A549 (cell line): ENCODE measurements at regions not wholly inside any gene's neighbourhood (a gene's known extent, or its start where the extent isn't known, plus 50 kb on each side); places are given as distances from the start of the nearest gene placed in this dataset.
"Not testable (repeated sequence)": the region's sequence is repeated elsewhere in the genome, so short reads cannot be mapped to it uniquely, and the experiment has no call there.

Source experiments
- ATAC-seq, 2 experiments: fragments of 200-7000 bp in 1 of 2; fragments of >200 bp in 1 of 2; cut with Nextera tagmentation in 1 of 2; cut with Tn5 transposase in 1 of 2; 3 replicates each; pipeline versions ENCODE4 v1.8.0 to v1.9.1; 2018 to 2020; ENCODE audit warnings: mild to moderate bottlenecking in 1 of 2, moderate library complexity in 1 of 2
- CTCF ChIA-PET: fragments of 300-600 bp; sonication (Branson Sonifier 250); formaldehyde crosslinking; extraction: SDS; loops from one replicate; lab custom pipeline; 2021; ENCODE audit warnings: antibody characterized with exemption, inconsistent platforms; lab: Yijun Ruan, JAX
- POLR2A ChIA-PET: fragments of 350-600 bp; formaldehyde crosslinking; extraction: SDS; loops from one replicate; lab custom pipeline; 2021; ENCODE audit warnings: antibody characterized with exemption, inconsistent platforms; lab: Yijun Ruan, JAX
- DNase-seq, 2 experiments: peaks; one replicate each; pipeline versions ENCODE4 v3.0.0 to v3.0.0-alpha.2; 2011 to 2016; ENCODE audit warnings: low read depth in 1 of 2, low spot score in 1 of 2
- FAIRE-seq: peaks from 2 replicates; lab custom pipeline; 2011; peaks lifted over from hg19 to GRCh38; lab: Jason Lieb, UNC
- H3K27ac ChIP-seq, 2 experiments: fragments of >200 bp; sonication (Bioruptor Twin); formaldehyde crosslinking; 3 replicates each; pipeline ENCODE4 v1.5.1; 2016 to 2017
- H3K4me1 ChIP-seq: fragments of >200 bp; sonication (Bioruptor Twin); formaldehyde crosslinking; 3 replicates; pipeline ENCODE4 v1.6.1; 2016
- H3K4me2 ChIP-seq: fragments of >200 bp; sonication (Bioruptor Twin); formaldehyde crosslinking; 3 replicates; pipeline ENCODE4 v1.6.1; 2016
- H3K4me3 ChIP-seq: fragments of >200 bp; sonication (Bioruptor Twin); formaldehyde crosslinking; 3 replicates; pipeline ENCODE4 v1.5.1; 2016
- H3K9me3 ChIP-seq: fragments of >200 bp; sonication (Bioruptor Twin); formaldehyde crosslinking; 3 replicates; pipeline ENCODE4 v1.6.1; 2016
- BHLHE40 ChIP-seq: IDR thresholded peaks from 2 replicates; pipeline ENCODE4 v1.6.1; 2012; ENCODE audit warnings: low read depth, low read length, inconsistent platforms
- CBX2 ChIP-seq: fragments of 200-600 bp; sonication (generic); IDR thresholded peaks from 2 replicates; pipeline ENCODE4 v1.6.1; 2016; ENCODE audit warnings: low read depth, mild to moderate bottlenecking, borderline replicate concordance
- CBX8 ChIP-seq: fragments of 200-600 bp; sonication (generic); IDR thresholded peaks from 2 replicates; pipeline ENCODE4 v1.6.1; 2016
- EP300 ChIP-seq, 2 experiments: fragments of >200 bp; sonication (Bioruptor Twin); formaldehyde crosslinking; IDR thresholded peaks; 2 replicates in 1 of 2; 3 replicates in 1 of 2; pipeline ENCODE4 v1.6.1; 2016 to 2017
- ESRRA ChIP-seq: fragments of 150-350 bp; IDR thresholded peaks from 2 replicates; pipeline ENCODE4 v1.6.1; 2014; ENCODE audit warnings: mild to moderate bottlenecking, low read length, borderline replicate concordance
- FOSB ChIP-seq: fragments of 250-450 bp; sonication (Bioruptor Pico); IDR thresholded peaks from 2 replicates; pipeline ENCODE4 v1.5.0; 2020; ENCODE audit warnings: mild to moderate bottlenecking, moderate library complexity
- GATA3 ChIP-seq: IDR thresholded peaks from 2 replicates; pipeline ENCODE4 v1.6.1; 2012; ENCODE audit warnings: borderline replicate concordance
- JUNB ChIP-seq: fragments of >200 bp; sonication (Bioruptor Twin); formaldehyde crosslinking; IDR thresholded peaks from 2 replicates; pipeline ENCODE4 v1.6.1; 2016
- KDM1A ChIP-seq: fragments of 200-600 bp; sonication (generic); IDR thresholded peaks from 2 replicates; pipeline ENCODE4 v1.6.1; 2016; ENCODE audit warnings: low read depth, mild to moderate bottlenecking
- NFE2L2 ChIP-seq: fragments of 150-350 bp; conservative IDR thresholded peaks from 2 replicates; pipeline ENCODE4 v1.6.1; 2014; ENCODE audit warnings: low read length
- POLR2A ChIP-seq: IDR thresholded peaks from 2 replicates; pipeline ENCODE4 v1.6.1; 2012; ENCODE audit warnings: mild to moderate bottlenecking, low read length
- POLR2AphosphoS2 ChIP-seq: conservative IDR thresholded peaks from 2 replicates; pipeline ENCODE4 v1.6.1; 2012; ENCODE audit warnings: low read length, improper control_type of control experiment, inconsistent platforms
- RAD21 ChIP-seq, 2 experiments: fragments of >200 bp in 1 of 2; sonication (Bioruptor Twin) in 1 of 2; formaldehyde crosslinking in 1 of 2; IDR thresholded peaks in 1 of 2; conservative IDR thresholded peaks in 1 of 2; 2 replicates in 1 of 2; 3 replicates in 1 of 2; pipeline ENCODE4 v1.6.1; 2012 to 2018; ENCODE audit warnings: inconsistent platforms in 1 of 2
- RCOR1 ChIP-seq: fragments of 150-350 bp; IDR thresholded peaks from 2 replicates; pipeline ENCODE4 v1.6.1; 2014; ENCODE audit warnings: antibody characterized with exemption, low read length, low read depth
- RFX5 ChIP-seq: fragments of 450-650 bp; IDR thresholded peaks from 2 replicates; pipeline ENCODE4 v1.7.1; 2014; ENCODE audit warnings: antibody characterized with exemption, mild to moderate bottlenecking, moderate library complexity
- RNF2 ChIP-seq: fragments of 200-600 bp; sonication (generic); IDR thresholded peaks from 2 replicates; pipeline ENCODE4 v1.6.1; 2016; ENCODE audit warnings: low read depth, mild to moderate bottlenecking, antibody characterized with exemption, moderate library complexity, borderline replicate concordance
- ZC3H11A ChIP-seq: fragments of 450-650 bp; IDR thresholded peaks from 2 replicates; pipeline ENCODE4 v1.6.1; 2014; ENCODE audit warnings: antibody characterized with exemption, mild to moderate bottlenecking
- ZNF302 ChIP-seq: fragments of 250-450 bp; sonication (Bioruptor Pico); IDR thresholded peaks from 2 replicates; pipeline ENCODE4 v1.9.0; 2021; ENCODE audit warnings: inconsistent platforms, mild to moderate bottlenecking, moderate library complexity
- WGBS: methylation state at CpG from one replicate; pipeline ENCODE4 v1.1.6; 2017; ENCODE audit errors: missing lambda C conversion rate; 5-methylcytosine and 5-hydroxymethylcytosine counted together
- TF ChIP-seq, protein P1 (sequence below): IDR thresholded peaks from 2 replicates; pipeline ENCODE4 v1.6.1; 2012
- TF ChIP-seq, protein P2 (sequence below): IDR thresholded peaks from 2 replicates; pipeline ENCODE4 v1.6.1; 2012
- TF ChIP-seq, protein P3 (sequence below): fragments of 150-350 bp; IDR thresholded peaks from 2 replicates; pipeline ENCODE4 v1.6.1; 2014; ENCODE audit warnings: low read depth, mild to moderate bottlenecking, low read length
- TF ChIP-seq, protein P4 (sequence below): fragments of >200 bp; sonication (Bioruptor Twin); formaldehyde crosslinking; IDR thresholded peaks from 3 replicates; pipeline ENCODE4 v1.5.1; 2016

DNA sequence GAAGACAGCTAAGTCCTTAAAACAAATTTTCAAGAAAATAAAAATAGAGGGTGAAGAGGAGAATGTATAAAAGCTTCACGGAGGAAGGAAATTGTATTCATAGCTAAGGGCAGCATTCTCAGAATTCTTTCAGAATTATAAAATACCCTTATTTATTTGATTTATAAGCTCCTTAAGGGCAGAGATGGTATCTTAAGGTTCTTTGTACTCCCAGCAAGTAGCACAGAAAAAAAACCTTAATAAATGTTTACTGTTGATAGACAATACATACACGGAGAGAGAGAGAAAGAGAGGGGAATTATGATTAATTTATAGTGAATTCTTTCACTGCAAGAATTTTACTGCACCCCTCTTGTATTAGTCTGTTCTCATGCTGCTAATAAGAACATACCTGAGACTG lies 375.6 kb upstream of the CCDC54 start (continued):
- TF ChIP-seq, protein P1, sequence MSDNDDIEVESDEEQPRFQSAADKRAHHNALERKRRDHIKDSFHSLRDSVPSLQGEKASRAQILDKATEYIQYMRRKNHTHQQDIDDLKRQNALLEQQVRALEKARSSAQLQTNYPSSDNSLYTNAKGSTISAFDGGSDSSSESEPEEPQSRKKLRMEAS = no peak
- TF ChIP-seq JUNB (no peak), POLR2A (no peak), GATA3 (no peak), FOSB (CRISPR knock-in tag) (no peak)
- TF ChIP-seq, protein P2, sequence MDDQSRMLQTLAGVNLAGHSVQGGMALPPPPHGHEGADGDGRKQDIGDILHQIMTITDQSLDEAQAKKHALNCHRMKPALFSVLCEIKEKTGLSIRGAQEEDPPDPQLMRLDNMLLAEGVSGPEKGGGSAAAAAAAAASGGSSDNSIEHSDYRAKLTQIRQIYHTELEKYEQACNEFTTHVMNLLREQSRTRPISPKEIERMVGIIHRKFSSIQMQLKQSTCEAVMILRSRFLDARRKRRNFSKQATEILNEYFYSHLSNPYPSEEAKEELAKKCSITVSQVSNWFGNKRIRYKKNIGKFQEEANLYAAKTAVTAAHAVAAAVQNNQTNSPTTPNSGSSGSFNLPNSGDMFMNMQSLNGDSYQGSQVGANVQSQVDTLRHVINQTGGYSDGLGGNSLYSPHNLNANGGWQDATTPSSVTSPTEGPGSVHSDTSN = no peak

DNA sequence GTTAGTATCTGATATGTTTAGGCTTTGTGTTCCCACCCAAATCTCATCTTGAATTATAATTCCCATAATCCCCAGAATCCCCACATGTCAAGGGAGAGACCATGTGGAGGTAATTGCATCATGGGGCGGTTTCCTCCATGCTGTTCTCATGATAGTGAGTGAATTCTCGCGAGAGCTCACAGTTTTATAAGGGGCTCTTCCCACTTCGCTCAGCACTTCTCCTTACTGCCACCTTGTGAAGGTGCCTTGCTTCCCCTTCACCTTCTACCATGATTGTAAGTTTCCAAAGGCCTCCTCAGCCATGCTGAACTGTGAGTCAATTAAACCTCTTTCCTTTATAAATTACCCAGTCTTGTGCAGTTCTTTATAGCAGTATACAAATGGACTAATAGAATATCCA lies 371.9 kb upstream of the CCDC54 start:
- H3K27ac ChIP-seq, POLR2A ChIA-PET, H3K4me3 ChIP-seq, H3K4me1 ChIP-seq, ATAC-seq, H3K4me2 ChIP-seq, H3K9me3 ChIP-seq, FAIRE-seq: not testable (repeated sequence)
- 8% methylated on average over 4 of the region's 4 CpGs for WGBS
- peak in 1 of 2 experiments; percentile 28 for DNase-seq
- CTCF ChIA-PET = interaction anchor here (0.7 kb wide), 1 partner anchor 33 kb away, joined by 3 read pairs; no protein-coding TSS in a partner anchor

DNA sequence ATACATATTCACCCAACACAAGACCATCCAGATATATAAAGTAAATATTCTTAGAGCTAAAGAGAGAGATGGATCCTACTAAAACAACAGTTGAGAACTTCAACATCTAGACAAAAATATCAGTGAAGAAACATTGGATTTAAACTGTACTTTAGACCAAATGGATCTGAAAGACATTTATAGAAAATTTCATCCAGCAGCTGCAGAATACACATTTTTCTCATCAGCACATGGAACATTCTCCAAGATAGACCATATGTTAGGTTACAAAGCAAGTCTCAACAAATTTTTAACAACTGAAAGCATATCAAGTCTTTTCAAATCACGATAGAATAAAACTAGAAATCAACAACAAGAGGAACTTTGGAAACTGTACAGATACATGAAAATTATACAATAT lies 369.0 kb upstream of the CCDC54 start:
- no peak for DNase-seq
- WGBS = 3% methylated on average over 1 of the region's 1 CpG
- H3K4me3 ChIP-seq = no peak overlapping the region
- H3K4me1 ChIP-seq = no peaks in the 10 kb centered on the region
- no peak for FAIRE-seq
- no peak overlapping the region for H3K27ac ChIP-seq
- ChIA-PET CTCF (no interaction called here), POLR2A (no interaction called here)
- H3K9me3 ChIP-seq = no peaks in the 10 kb centered on the region
- no peak for TF ChIP-seq CBX2
- no peak for TF ChIP-seq KDM1A
- TF ChIP-seq ZC3H11A = no peak
- no peak for TF ChIP-seq RAD21 (conservative IDR thresholded peaks at IDR 0.05 in 1 of 2, IDR thresholded peaks at IDR 0.05 in 1 of 2)
- TF ChIP-seq, protein P3, sequence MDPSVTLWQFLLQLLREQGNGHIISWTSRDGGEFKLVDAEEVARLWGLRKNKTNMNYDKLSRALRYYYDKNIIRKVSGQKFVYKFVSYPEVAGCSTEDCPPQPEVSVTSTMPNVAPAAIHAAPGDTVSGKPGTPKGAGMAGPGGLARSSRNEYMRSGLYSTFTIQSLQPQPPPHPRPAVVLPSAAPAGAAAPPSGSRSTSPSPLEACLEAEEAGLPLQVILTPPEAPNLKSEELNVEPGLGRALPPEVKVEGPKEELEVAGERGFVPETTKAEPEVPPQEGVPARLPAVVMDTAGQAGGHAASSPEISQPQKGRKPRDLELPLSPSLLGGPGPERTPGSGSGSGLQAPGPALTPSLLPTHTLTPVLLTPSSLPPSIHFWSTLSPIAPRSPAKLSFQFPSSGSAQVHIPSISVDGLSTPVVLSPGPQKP = no peak
- TF ChIP-seq ZNF302 (CRISPR knock-in tag) = no peak
- no peak for TF ChIP-seq CBX8
- TF ChIP-seq POLR2AphosphoS2 = no peak
- TF ChIP-seq RNF2 = no peak
- TF ChIP-seq, protein P4, sequence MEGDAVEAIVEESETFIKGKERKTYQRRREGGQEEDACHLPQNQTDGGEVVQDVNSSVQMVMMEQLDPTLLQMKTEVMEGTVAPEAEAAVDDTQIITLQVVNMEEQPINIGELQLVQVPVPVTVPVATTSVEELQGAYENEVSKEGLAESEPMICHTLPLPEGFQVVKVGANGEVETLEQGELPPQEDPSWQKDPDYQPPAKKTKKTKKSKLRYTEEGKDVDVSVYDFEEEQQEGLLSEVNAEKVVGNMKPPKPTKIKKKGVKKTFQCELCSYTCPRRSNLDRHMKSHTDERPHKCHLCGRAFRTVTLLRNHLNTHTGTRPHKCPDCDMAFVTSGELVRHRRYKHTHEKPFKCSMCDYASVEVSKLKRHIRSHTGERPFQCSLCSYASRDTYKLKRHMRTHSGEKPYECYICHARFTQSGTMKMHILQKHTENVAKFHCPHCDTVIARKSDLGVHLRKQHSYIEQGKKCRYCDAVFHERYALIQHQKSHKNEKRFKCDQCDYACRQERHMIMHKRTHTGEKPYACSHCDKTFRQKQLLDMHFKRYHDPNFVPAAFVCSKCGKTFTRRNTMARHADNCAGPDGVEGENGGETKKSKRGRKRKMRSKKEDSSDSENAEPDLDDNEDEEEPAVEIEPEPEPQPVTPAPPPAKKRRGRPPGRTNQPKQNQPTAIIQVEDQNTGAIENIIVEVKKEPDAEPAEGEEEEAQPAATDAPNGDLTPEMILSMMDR = no peak
- no peak for TF ChIP-seq ESRRA
- no peak for TF ChIP-seq BHLHE40
- TF ChIP-seq NFE2L2 = no peak
- TF ChIP-seq EP300 (IDR thresholded peaks at IDR 0.05) = no peak
- no peak for TF ChIP-seq RCOR1
- no peak for TF ChIP-seq RFX5
- ATAC-seq = no peak
- H3K4me2 ChIP-seq = no peak overlapping the region
